ENCODE measurements at regions not wholly inside any gene's neighbourhood (a gene's known extent, or its start where the extent isn't known, plus 50 kb on each side); places are given as distances from the start of the nearest gene placed in this dataset.

DNA sequence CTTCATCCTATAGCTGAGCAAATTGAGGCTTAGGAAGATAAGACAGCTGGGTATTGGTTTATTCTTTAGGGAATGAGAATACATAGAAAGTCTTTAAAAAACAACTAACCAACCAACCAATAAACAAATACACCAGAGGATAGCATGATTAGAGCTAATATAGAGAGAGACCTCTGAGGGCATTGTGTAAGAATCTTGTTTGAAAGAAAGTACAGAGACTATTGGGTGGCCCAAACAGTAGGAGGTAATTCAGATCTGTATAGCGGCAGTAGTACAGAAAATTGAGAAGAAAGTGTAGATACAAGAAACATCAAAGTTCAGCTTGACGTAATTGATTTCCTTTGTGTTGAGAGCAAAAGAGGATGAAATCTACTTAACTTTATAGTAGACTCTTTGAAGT is 1951.0 kb upstream of the ADGRL3 start:
- no peak for FAIRE-seq

DNA sequence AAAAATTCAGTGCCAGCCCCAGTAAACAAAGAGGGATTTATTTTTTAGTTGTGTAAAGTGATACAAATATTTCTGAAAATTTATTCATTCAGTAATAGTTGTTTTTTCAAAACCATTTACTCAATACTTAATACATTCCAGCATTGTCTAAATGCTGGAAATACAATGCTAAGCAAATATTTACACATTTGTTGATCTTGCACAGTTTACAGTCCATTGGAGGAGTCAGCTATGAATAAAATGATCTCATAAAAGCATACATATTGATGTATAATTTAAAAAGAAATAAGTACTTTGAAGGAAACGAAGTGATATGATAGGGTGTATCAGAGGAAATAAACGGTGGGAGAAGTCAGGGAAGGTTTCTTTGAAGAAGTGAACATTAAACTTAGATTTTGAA is 1942.1 kb upstream of the ADGRL3 start:
- TF ChIP-seq, protein P1, sequence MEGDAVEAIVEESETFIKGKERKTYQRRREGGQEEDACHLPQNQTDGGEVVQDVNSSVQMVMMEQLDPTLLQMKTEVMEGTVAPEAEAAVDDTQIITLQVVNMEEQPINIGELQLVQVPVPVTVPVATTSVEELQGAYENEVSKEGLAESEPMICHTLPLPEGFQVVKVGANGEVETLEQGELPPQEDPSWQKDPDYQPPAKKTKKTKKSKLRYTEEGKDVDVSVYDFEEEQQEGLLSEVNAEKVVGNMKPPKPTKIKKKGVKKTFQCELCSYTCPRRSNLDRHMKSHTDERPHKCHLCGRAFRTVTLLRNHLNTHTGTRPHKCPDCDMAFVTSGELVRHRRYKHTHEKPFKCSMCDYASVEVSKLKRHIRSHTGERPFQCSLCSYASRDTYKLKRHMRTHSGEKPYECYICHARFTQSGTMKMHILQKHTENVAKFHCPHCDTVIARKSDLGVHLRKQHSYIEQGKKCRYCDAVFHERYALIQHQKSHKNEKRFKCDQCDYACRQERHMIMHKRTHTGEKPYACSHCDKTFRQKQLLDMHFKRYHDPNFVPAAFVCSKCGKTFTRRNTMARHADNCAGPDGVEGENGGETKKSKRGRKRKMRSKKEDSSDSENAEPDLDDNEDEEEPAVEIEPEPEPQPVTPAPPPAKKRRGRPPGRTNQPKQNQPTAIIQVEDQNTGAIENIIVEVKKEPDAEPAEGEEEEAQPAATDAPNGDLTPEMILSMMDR (IDR thresholded peaks at IDR 0.05; ENCODE audit: insufficient read depth, missing control alignments), result no peak
- FAIRE-seq (no peak), DNase-seq (ENCODE audit: insufficient read length, low spot score) (no peak)

More for the DNA sequence above, 1951.0 kb upstream of the ADGRL3 start:
- TF ChIP-seq, protein P1 (IDR thresholded peaks at IDR 0.05; ENCODE audit: insufficient read depth, missing control alignments), result no peak
- no peak for DNase-seq (ENCODE audit: insufficient read length, low spot score)

DNA sequence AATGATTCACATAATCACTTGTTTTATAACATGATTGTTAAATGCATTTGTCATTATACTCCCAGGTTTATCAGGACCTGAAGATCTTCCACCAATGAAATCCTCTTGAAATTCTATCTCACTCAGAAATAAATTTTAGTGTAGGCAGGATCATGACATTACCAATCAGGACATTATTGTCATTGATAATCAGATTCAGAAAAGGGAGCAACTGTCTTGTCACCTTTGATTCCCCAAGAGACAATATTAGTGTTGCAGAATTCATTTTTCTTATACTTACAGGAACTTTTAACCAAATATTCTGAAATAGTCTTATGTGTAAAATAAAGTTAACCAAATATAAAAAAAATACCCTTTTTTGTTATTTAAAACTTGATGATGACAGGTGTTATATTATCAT is 1892.5 kb upstream of the ADGRL3 start:
- TF ChIP-seq, protein P1 (IDR thresholded peaks at IDR 0.05; ENCODE audit: insufficient read depth, missing control alignments), result no peak
- FAIRE-seq (peak; percentile 67), DNase-seq (ENCODE audit: insufficient read length, low spot score) (no peak)

DNA sequence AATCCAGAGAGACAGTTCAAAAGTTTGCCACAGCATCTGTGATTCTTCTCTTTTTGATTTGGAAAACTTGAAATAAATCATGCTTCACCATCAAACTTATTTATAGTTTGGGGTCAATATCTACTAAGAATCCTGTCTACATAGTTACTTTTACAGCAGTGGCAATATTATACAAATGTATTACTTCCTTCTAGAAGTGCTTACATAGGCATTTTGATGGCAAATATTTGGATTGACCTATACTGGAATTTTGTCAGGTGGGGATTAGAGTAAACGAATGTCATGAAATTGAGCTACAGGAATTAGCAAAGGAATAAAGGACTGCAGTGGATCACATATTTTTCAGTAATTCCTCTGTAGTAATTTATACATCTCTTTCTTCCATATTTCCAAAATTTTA is 1885.5 kb upstream of the ADGRL3 start:
- FAIRE-seq (no peak), DNase-seq (ENCODE audit: insufficient read length, low spot score) (no peak)
- TF ChIP-seq, protein P1 (IDR thresholded peaks at IDR 0.05; ENCODE audit: insufficient read depth, missing control alignments), result no peak

DNA sequence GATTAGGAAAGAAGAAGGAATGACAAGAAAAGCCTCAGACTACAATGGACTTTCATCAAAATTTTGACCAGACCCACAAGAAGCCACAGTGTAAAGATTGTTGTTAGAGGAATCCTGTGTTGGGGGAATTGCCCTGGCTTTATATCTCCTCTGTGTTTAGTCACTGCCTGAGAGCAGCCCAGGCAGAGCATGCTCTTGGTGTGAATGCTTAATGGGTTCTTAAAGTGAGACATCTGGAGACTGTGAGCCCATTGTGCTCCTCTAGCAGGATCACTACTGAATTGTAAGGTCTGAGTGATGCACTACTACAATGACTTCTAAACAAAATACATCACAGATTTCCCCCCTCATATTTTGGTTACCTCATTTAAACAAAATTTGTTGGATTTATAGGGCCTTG is 1860.5 kb upstream of the ADGRL3 start:
- TF ChIP-seq, protein P1 (IDR thresholded peaks at IDR 0.05; ENCODE audit: insufficient read depth, missing control alignments), result no peak
- FAIRE-seq, result no peak
- DNase-seq (ENCODE audit: insufficient read length, low spot score), result no peak

DNA sequence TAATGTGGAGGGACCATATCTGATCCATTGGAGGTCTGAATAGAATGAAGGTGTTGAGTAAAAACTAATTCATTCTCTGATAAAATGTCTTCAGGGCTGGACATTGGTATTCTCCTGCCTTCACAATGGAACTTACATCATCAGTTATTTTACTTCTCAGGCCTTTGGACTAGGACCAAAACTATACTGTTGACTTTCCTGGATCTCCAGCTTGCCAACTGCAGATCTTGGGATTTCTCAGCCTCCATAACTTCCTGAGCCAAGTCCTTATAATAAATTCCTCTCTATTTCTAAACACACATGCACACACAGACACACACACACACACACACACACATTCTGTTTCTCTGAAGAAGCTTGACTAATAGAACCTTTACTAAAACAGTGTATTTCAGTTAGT is 1858.6 kb upstream of the ADGRL3 start:
- DNase-seq (ENCODE audit: insufficient read length, low spot score) (no peak), FAIRE-seq (no peak)
- TF ChIP-seq, protein P1 (IDR thresholded peaks at IDR 0.05; ENCODE audit: insufficient read depth, missing control alignments), result no peak

DNA sequence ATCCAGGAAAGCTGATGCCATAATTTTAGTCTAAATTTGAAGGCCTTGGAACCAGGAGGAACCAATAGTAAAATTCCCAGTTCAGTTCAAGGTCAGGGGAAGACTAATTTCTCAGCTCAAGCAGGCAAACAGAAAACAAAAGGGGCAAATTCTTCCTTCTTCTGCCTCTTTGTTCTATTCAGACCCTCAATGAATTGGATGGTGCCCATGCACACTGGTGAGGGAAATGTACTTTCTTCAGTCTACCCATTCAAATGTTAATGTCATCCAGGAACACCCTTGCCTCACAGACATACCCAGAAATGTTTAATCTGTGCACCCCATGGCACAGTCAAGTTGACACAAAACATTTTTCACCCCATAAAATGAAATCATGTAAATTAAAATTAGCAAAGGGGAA is 1851.2 kb upstream of the ADGRL3 start:
- TF ChIP-seq, protein P1 (IDR thresholded peaks at IDR 0.05; ENCODE audit: insufficient read depth, missing control alignments), result no peak
- DNase-seq (ENCODE audit: insufficient read length, low spot score) (no peak), FAIRE-seq (no peak)
